Keratinocyte (primary cell): ENCODE measurements at regions not wholly inside any gene's neighbourhood (a gene's known extent, or its start where the extent isn't known, plus 50 kb on each side); places are given as distances from the start of the nearest gene placed in this dataset.

Experiments
- DNase-seq: peaks from one replicate; pipeline ENCODE4 v3.0.0-alpha.2; 2011; ENCODE audit warnings: low read depth, missing footprints, low spot score
- FAIRE-seq: peaks from 2 replicates; lab custom pipeline; 2011; peaks lifted over from hg19 to GRCh38; lab: Jason Lieb, UNC
- H2AFZ ChIP-seq: 2 replicates; pipeline ENCODE4 v1.6.0; 2012; ENCODE audit warnings: low read length, control low read depth, inconsistent platforms; ENCODE audit not compliant: control insufficient read depth
- H3K27ac ChIP-seq: 2 replicates; pipeline ENCODE4 v1.5.1; 2011; ENCODE audit warnings: low read length; ENCODE audit not compliant: control insufficient read depth, insufficient read depth
- H3K27me3 ChIP-seq: 3 replicates; pipeline ENCODE4 v1.6.0; 2011; ENCODE audit warnings: low read length; ENCODE audit not compliant: control insufficient read depth, insufficient read depth; ENCODE audit errors: extremely low read depth
- H3K36me3 ChIP-seq, 2 experiments: 2 replicates in 1 of 2; 3 replicates in 1 of 2; pipeline ENCODE4 v1.5.1; 2011; ENCODE audit warnings: low read length in 2 of 2, mild to moderate bottlenecking in 1 of 2; ENCODE audit not compliant: control insufficient read depth in 2 of 2, insufficient read depth in 2 of 2; ENCODE audit errors: extremely low read depth in 1 of 2
- H3K4me1 ChIP-seq: 3 replicates; pipeline ENCODE4 v1.5.1; 2011; ENCODE audit warnings: low read length; ENCODE audit not compliant: control insufficient read depth, insufficient read depth; ENCODE audit errors: extremely low read depth
- H3K4me2 ChIP-seq: 3 replicates; pipeline ENCODE4 v1.6.0; 2011; ENCODE audit warnings: low read depth, low read length; ENCODE audit not compliant: control insufficient read depth, insufficient read depth; ENCODE audit errors: extremely low read depth
- H3K4me3 ChIP-seq, 3 experiments: fragments of 200-600 bp in 1 of 3; sonication (generic) in 1 of 3; 2 replicates in 2 of 3; 3 replicates in 1 of 3; pipeline ENCODE4 v1.5.1; 2011 to 2016; ENCODE audit warnings: low read length in 3 of 3, mild to moderate bottlenecking in 3 of 3, control low read depth in 2 of 3, inconsistent platforms in 1 of 3, low read depth in 1 of 3, mixed read lengths in 1 of 3, mixed run types in 1 of 3, moderate library complexity in 1 of 3; ENCODE audit not compliant: control insufficient read depth in 2 of 3, insufficient read depth in 2 of 3; ENCODE audit errors: extremely low read depth in 1 of 3
- H3K79me2 ChIP-seq: 2 replicates; pipeline ENCODE4 v1.6.0; 2012; ENCODE audit warnings: low read length; ENCODE audit not compliant: control insufficient read depth, insufficient read depth
- H3K9ac ChIP-seq: 3 replicates; pipeline ENCODE4 v1.6.0; 2011; ENCODE audit warnings: low read length; ENCODE audit not compliant: control insufficient read depth, insufficient read depth; ENCODE audit errors: extremely low read depth
- H3K9me1 ChIP-seq: 3 replicates; pipeline ENCODE4 v1.6.0; 2011; ENCODE audit warnings: low read length; ENCODE audit not compliant: control insufficient read depth, insufficient read depth; ENCODE audit errors: extremely low read depth
- H3K9me3 ChIP-seq: 2 replicates; pipeline ENCODE4 v1.5.1; 2012; ENCODE audit warnings: low read depth, low read length; ENCODE audit not compliant: control insufficient read depth
- H4K20me1 ChIP-seq: 3 replicates; pipeline ENCODE4 v1.6.0; 2011; ENCODE audit warnings: low read length; ENCODE audit not compliant: control insufficient read depth, insufficient read depth; ENCODE audit errors: extremely low read depth
- EZH2 ChIP-seq: IDR thresholded peaks from one replicate; pipeline ENCODE4 v1.6.1; 2012; ENCODE audit warnings: inconsistent platforms, mild to moderate bottlenecking, low read length, moderate library complexity
- dilution Hi-C: fragments of 300-500 bp; cut with MboI; formaldehyde crosslinking; loops from one replicate; pipeline ENCODE4 v1.7.0; 2020; ENCODE audit warnings: low sequenced_read_pairs; ENCODE audit not compliant: extremely low pct_ligation_motif_present
- TF ChIP-seq, protein P1 (sequence below), 3 experiments: IDR thresholded peaks in 1 of 3; conservative IDR thresholded peaks in 1 of 3; optimal IDR thresholded peaks in 1 of 3; 2 replicates in 2 of 3; 3 replicates in 1 of 3; pipeline versions ENCODE3 to v1.5.1; 2011; ENCODE audit warnings: low read length in 3 of 3, mild to moderate bottlenecking in 3 of 3, moderate library complexity in 2 of 3, control low read depth in 1 of 3, inconsistent platforms in 1 of 3; ENCODE audit not compliant: insufficient read depth in 2 of 3; ENCODE audit errors: extremely low read depth in 1 of 3

DNA sequence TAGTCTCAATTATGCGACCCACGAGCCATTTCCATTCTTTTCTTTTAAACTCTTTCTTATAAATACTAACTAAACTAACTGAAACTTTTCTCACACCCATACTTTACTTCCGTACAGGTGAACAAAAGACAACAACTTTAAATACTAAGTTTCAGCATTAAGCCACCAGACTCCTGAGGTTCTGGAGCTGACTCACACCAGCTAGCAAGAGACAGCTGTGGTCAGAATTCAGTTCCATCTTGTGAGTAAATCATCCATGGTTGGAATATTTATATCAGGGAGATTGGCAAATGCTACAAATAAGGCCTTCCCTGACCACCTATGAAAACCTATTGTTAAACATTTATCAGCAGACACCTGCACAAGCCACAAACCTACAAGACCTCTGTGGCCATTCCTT lies 897.0 kb downstream of the EFNB2 start:
- Histone ChIP-seq H4K20me1 (no peaks in the 10 kb centered on the region), H3K27ac (no peak overlapping the region), H3K79me2 (no peaks in the 10 kb centered on the region), H3K4me3 (no peak overlapping the region), H3K4me1 (no peaks in the 10 kb centered on the region), H3K9me3 (no peaks in the 10 kb centered on the region), H2AFZ (no peak overlapping the region), H3K4me2 (no peak overlapping the region), H3K36me3 (no peaks in the 10 kb centered on the region), H3K9ac (no peak overlapping the region), H3K9me1 (no peaks in the 10 kb centered on the region), H3K27me3 (no peaks in the 10 kb centered on the region)
- TF ChIP-seq, protein P1, sequence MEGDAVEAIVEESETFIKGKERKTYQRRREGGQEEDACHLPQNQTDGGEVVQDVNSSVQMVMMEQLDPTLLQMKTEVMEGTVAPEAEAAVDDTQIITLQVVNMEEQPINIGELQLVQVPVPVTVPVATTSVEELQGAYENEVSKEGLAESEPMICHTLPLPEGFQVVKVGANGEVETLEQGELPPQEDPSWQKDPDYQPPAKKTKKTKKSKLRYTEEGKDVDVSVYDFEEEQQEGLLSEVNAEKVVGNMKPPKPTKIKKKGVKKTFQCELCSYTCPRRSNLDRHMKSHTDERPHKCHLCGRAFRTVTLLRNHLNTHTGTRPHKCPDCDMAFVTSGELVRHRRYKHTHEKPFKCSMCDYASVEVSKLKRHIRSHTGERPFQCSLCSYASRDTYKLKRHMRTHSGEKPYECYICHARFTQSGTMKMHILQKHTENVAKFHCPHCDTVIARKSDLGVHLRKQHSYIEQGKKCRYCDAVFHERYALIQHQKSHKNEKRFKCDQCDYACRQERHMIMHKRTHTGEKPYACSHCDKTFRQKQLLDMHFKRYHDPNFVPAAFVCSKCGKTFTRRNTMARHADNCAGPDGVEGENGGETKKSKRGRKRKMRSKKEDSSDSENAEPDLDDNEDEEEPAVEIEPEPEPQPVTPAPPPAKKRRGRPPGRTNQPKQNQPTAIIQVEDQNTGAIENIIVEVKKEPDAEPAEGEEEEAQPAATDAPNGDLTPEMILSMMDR (optimal IDR thresholded peaks at IDR 0.05 in 1 of 3, IDR thresholded peaks at IDR 0.05 in 1 of 3, conservative IDR thresholded peaks at IDR 0.05 in 1 of 3; ENCODE audit: extremely low read depth in 1 of 3, insufficient read depth in 2 of 3, low read length in 3 of 3), result no peak
- no peak for TF ChIP-seq EZH2
- dilution Hi-C loops, result no loop called here
- FAIRE-seq (no peak), DNase-seq (no peak)

- Histone ChIP-seq H4K20me1 (no peaks in the 10 kb centered on the region), H3K9me1 (no peaks in the 10 kb centered on the region), H3K27me3 (no peaks in the 10 kb centered on the region), H3K4me2 (no peak overlapping the region), H3K36me3 (no peaks in the 10 kb centered on the region), H3K9ac (no peak overlapping the region), H3K27ac (no peak overlapping the region), H2AFZ (no peak overlapping the region), H3K4me1 (no peaks in the 10 kb centered on the region), H3K9me3 (no peaks in the 10 kb centered on the region), H3K79me2 (no peaks in the 10 kb centered on the region), H3K4me3 (no peak overlapping the region)
- dilution Hi-C loops, result no loop called here
- TF ChIP-seq EZH2, result no peak
- TF ChIP-seq, protein P1 (optimal IDR thresholded peaks at IDR 0.05 in 1 of 3, IDR thresholded peaks at IDR 0.05 in 1 of 3, conservative IDR thresholded peaks at IDR 0.05 in 1 of 3; ENCODE audit: extremely low read depth in 1 of 3, insufficient read depth in 2 of 3, low read length in 3 of 3), result no peak
- FAIRE-seq (no peak), DNase-seq (no peak)
Observed at GRCh38 chr13:105634059-105634458, 901.4 kb downstream of the EFNB2 start.
